HEK293T (cell line): ENCODE measurements at regions not wholly inside any gene's neighbourhood (a gene's known extent, or its start where the extent isn't known, plus 50 kb on each side); places are given as distances from the start of the nearest gene placed in this dataset.

Experiments used
- ARNT ChIP-seq: fragments of 450-650 bp; IDR thresholded peaks from 2 replicates; pipeline ENCODE4 v1.6.1; 2017; ENCODE audit warnings: mild to moderate bottlenecking
- ELF4 ChIP-seq: fragments of 450-650 bp; IDR thresholded peaks from 2 replicates; pipeline ENCODE4 v1.6.1; 2017; ENCODE audit warnings: antibody characterized with exemption
- FOXM1 ChIP-seq: fragments of 450-650 bp; IDR thresholded peaks from 2 replicates; pipeline ENCODE4 v1.6.1; 2017; ENCODE audit warnings: mild to moderate bottlenecking, borderline replicate concordance
- HDGF ChIP-seq: fragments of 450-650 bp; IDR thresholded peaks from 2 replicates; pipeline ENCODE4 v1.6.1; 2017; ENCODE audit warnings: antibody characterized with exemption, borderline replicate concordance
- LEF1 ChIP-seq: fragments of 450-650 bp; IDR thresholded peaks from 2 replicates; pipeline ENCODE4 v1.6.1; 2017; ENCODE audit warnings: mild to moderate bottlenecking, borderline replicate concordance
- SP1 ChIP-seq: fragments of 450-650 bp; IDR thresholded peaks from 2 replicates; pipeline ENCODE4 v1.6.1; 2017
- SUZ12 ChIP-seq: fragments of 450-650 bp; IDR thresholded peaks from 2 replicates; pipeline ENCODE4 v1.6.1; 2016; ENCODE audit warnings: mild to moderate bottlenecking
- TF ChIP-seq, protein P1 (sequence below): fragments of 450-650 bp; IDR thresholded peaks from 2 replicates; pipeline ENCODE4 v1.6.1; 2016

DNA sequence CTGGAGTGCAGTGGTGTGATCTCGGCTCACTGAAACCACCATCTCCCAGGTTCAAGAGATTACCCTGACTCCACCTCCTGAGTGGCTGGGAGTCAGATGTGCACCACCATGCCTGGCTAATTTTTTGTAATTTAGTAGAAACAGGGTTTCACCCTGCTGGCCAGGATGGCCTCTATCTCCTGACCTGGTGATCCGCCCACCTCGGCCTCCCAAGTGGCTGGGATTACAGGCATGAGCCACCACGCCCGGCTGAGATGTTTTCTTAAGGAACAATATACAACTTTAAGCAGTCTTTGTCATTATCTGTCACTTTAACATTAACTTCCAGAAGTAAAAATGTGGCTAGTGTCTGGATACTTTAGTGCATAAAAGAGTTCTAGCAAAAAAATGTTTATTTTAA is 272.6 kb upstream of the FAT3 start:
- TF ChIP-seq SP1, result no peak
- TF ChIP-seq FOXM1, result no peak
- no peak for TF ChIP-seq LEF1
- TF ChIP-seq ARNT, result no peak
- no peak for TF ChIP-seq ELF4
- TF ChIP-seq, protein P1, sequence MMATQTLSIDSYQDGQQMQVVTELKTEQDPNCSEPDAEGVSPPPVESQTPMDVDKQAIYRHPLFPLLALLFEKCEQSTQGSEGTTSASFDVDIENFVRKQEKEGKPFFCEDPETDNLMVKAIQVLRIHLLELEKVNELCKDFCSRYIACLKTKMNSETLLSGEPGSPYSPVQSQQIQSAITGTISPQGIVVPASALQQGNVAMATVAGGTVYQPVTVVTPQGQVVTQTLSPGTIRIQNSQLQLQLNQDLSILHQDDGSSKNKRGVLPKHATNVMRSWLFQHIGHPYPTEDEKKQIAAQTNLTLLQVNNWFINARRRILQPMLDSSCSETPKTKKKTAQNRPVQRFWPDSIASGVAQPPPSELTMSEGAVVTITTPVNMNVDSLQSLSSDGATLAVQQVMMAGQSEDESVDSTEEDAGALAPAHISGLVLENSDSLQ, result no peak
- no peak for TF ChIP-seq HDGF
- no peak for TF ChIP-seq SUZ12
